Lower leg skin (tissue), 4 donors: ENCODE measurements at regions not wholly inside any gene's neighbourhood (a gene's known extent, or its start where the extent isn't known, plus 50 kb on each side); places are given as distances from the start of the nearest gene placed in this dataset.

Experiments
- DNase-seq, 2 donors: peaks; one replicate each; pipeline ENCODE4 v3.0.0-alpha.2; 2019; ENCODE audit warnings: low spot score in 2 of 2
- H3K4me3 ChIP-seq: fragments of 200-600 bp; sonication (generic); 2 replicates; pipeline ENCODE4 v1.5.1; 2017; ENCODE audit warnings: mild to moderate bottlenecking, low read depth; ENCODE audit not compliant: poor library complexity, severe bottlenecking
- CTCF ChIP-seq, 3 donors: fragments of 450-650 bp; IDR thresholded peaks; one replicate each; pipeline ENCODE4 v1.5.1; 2016; ENCODE audit warnings: antibody characterized with exemption in 3 of 3, mild to moderate bottlenecking in 3 of 3, moderate library complexity in 2 of 3
- POLR2A ChIP-seq, 2 donors: fragments of 450-650 bp; IDR thresholded peaks; one replicate each; pipeline ENCODE4 v1.6.1; 2016 to 2017; ENCODE audit warnings: antibody characterized with exemption in 2 of 2, mild to moderate bottlenecking in 1 of 2, moderate library complexity in 1 of 2
- WGBS, 2 donors: methylation state at CpG; one replicate each; pipeline ENCODE4 v1.1.5; 2018; 5-methylcytosine and 5-hydroxymethylcytosine counted together
- intact Hi-C: fragments of 100-400 bp; cut with DNase I; formaldehyde crosslinking; loops from one replicate; pipeline ENCODE4 v1.15.0; 2023; ENCODE audit warnings: low total_unique reads

GRCh38 chr14:66380143-66380542, 106.0 kb upstream of the CCDC196 start:
- no peak for DNase-seq
- no peak overlapping the region for H3K4me3 ChIP-seq
- intact Hi-C loops, result no loop called here
- no peak for TF ChIP-seq POLR2A (IDR thresholded peaks at IDR 0.05)
- TF ChIP-seq CTCF (IDR thresholded peaks at IDR 0.05), result no peak
- 32 to 41% methylated on average over 1 of the region's 1 CpG for whole genome bisulfite sequencing, 2 donors

GRCh38 chr14:66381755-66382154, 104.4 kb upstream of the CCDC196 start:
- TF ChIP-seq CTCF (IDR thresholded peaks at IDR 0.05) (no peak), POLR2A (IDR thresholded peaks at IDR 0.05) (no peak)
- intact Hi-C loops, result no loop called here
- WGBS, 2 donors, result 45 to 58% methylated on average over 1 of the region's 1 CpG
- H3K4me3 ChIP-seq, result no peak overlapping the region
- DNase-seq, result no peak

- DNase-seq, result no peak
- TF ChIP-seq POLR2A (IDR thresholded peaks at IDR 0.05) (no peak), CTCF (IDR thresholded peaks at IDR 0.05) (no peak)
- intact Hi-C loops, result no loop called here
- WGBS, 2 donors, result 11 to 25% methylated on average over 1 of the region's 1 CpG
- H3K4me3 ChIP-seq, result no peak overlapping the region
Measured at GRCh38 chr14:66383257-66383656, 102.9 kb upstream of the CCDC196 start.

GRCh38 chr14:66383771-66384170, 102.4 kb upstream of the CCDC196 start:
- intact Hi-C loops, result no loop called here
- DNase-seq, result no peak
- no peak for TF ChIP-seq CTCF (IDR thresholded peaks at IDR 0.05)
- TF ChIP-seq POLR2A (IDR thresholded peaks at IDR 0.05), result no peak
- H3K4me3 ChIP-seq, result no peak overlapping the region

- TF ChIP-seq POLR2A (IDR thresholded peaks at IDR 0.05) (no peak), CTCF (IDR thresholded peaks at IDR 0.05) (no peak)
- intact Hi-C loops, result no loop called here
- 87 to 92% methylated on average over 4 of the region's 4 CpGs for WGBS, 2 donors
- H3K4me3 ChIP-seq, result no peak overlapping the region
- DNase-seq, result no peak
Measured at GRCh38 chr14:66388516-66388915, 97.7 kb upstream of the CCDC196 start.

DNA sequence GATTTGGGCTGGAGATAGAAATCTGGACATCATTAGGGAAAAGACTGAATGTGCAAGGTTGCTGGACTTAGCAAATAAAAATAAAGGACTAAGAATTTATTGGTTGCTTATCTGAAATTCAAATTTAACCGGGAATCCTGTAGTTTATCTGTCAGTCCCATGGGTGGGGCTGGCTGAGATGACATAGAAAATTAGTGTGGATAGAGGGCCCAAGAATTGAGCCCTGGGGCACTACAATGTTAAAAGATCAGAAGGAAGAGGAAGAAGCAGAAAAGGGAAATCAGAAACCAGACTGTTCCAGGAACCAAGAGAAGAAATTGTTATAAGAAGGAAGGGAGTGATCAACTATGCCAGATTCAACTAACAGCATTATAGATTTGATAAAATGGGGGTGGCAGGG, 96.7 kb upstream of the CCDC196 start:
- no peak overlapping the region for H3K4me3 ChIP-seq
- no peak for DNase-seq
- intact Hi-C loops, result no loop called here
- no peak for TF ChIP-seq CTCF (IDR thresholded peaks at IDR 0.05)
- TF ChIP-seq POLR2A (IDR thresholded peaks at IDR 0.05), result no peak
- WGBS, 2 donors, result 58 to 64% methylated on average over 1 of the region's 1 CpG
